Thyroid gland (tissue), 4 donors: ENCODE measurements at regions not wholly inside any gene's neighbourhood (a gene's known extent, or its start where the extent isn't known, plus 50 kb on each side); places are given as distances from the start of the nearest gene placed in this dataset.

Source experiments
- CTCF ChIP-seq, 6 experiments: fragments of 200-600 bp in 3 of 6; fragments of 450-650 bp in 3 of 6; sonication (generic) in 3 of 6; IDR thresholded peaks; one replicate each; pipeline ENCODE4 v1.5.1; 2016 to 2019; ENCODE audit warnings: antibody characterized with exemption in 6 of 6, mild to moderate bottlenecking in 2 of 6, inconsistent platforms in 1 of 6, moderate library complexity in 1 of 6
- POLR2A ChIP-seq, 2 donors: fragments of 450-650 bp; IDR thresholded peaks; one replicate each; pipeline ENCODE4 v1.6.1; 2017; ENCODE audit warnings: antibody characterized with exemption in 2 of 2, mild to moderate bottlenecking in 2 of 2, moderate library complexity in 1 of 2

GRCh38 chr14:75359098-75359497 lies 68.7 kb upstream of the JDP2 start:
- no peak for TF ChIP-seq POLR2A (IDR thresholded peaks at IDR 0.05)
- no peak for TF ChIP-seq CTCF (IDR thresholded peaks at IDR 0.05)
